HG02678 (cell line): ENCODE measurements at regions not wholly inside any gene's neighbourhood (a gene's known extent, or its start where the extent isn't known, plus 50 kb on each side); places are given as distances from the start of the nearest gene placed in this dataset.

Experiments
- ATAC-seq: cut with Tn5 transposase; IDR thresholded peaks from one replicate; pipeline ENCODE4 v1.9.1; 2021; ENCODE audit warnings: mild to moderate bottlenecking, moderate library complexity; ENCODE audit not compliant: unreplicated experiment

- ATAC-seq: no peak
Observed at GRCh38 chr10:6888434-6888833, 308.4 kb upstream of the PRKCQ start.

- no peak for ATAC-seq
Observed at GRCh38 chr10:6885284-6885683, 305.2 kb upstream of the PRKCQ start.

DNA sequence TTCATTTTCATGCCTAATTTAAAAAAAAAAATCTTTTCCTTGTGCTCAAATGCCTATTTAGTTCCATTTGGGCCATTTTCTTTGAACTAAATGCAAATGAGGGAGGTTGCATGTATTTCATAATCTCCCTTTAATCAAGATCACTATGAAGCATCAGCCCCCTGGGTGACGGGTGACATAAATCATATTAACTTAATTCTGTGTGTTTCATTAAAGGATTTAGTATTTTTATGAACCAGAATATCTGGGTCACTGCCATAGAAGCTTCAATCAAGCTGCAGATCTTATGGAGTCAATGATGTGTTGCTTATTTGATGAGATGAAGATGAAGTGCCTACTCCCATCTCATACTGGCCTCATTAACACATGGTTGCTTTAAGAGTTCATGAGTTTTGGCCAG is 301.9 kb upstream of the PRKCQ start:
- no peak for ATAC-seq

- ATAC-seq: no peak
Observed at GRCh38 chr10:6877722-6878392, 297.8 kb upstream of the PRKCQ start.

GRCh38 chr10:6877336-6877721 is 297.3 kb upstream of the PRKCQ start:
- ATAC-seq: no peak

GRCh38 chr10:6875269-6875865 is 295.3 kb upstream of the PRKCQ start:
- ATAC-seq: no peak

DNA sequence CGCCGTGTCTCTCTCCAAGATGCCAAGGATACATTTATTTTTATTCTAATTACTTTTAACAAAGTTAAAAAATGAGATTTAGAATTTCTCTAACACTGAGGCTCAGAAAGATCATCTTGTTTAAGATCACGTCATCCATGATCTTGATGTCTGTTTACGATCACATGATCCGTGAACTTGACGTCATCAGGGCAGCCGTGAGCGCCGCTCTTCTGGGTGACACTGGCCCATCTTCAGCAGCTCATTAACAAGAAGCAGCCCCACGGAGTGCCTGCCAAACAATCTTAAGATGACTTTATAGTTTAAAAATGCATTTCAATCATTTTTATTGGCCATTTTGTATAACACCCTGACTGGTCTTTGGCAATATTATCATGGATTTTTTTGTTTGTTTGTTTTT is 291.1 kb upstream of the PRKCQ start:
- ATAC-seq: no peak

DNA sequence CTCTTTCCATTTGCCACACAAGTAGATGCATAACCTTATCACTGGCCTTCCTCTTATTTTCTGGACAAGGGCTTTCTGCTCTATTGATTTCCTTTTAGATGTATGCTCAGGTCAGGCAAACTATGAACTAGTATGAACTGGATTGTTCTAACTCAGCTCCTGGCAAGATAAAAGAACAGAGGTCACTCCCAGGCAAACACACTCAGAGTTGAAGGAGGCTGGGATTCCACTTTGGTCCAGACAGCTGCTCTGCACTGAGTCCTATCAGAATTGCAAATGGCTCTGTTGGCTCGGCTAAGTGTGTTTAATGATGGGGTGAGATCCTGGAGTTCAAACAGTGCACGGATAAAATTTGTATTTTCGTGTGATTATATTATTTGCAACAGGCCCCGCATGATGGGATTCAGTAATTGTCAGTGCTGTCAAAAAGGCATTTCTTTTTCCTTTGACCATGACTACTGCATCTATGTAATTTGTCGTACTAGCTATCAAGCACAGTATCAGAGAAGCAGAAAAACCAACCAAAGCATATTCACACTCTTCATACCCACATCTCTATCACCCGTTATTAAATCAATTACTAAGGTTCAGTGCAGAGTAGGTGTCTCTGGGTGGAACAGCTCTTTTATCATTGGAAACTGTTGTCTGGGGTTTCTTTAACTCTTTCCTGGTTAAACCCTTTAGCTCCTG is 288.1 kb upstream of the PRKCQ start:
- no peak for ATAC-seq

DNA sequence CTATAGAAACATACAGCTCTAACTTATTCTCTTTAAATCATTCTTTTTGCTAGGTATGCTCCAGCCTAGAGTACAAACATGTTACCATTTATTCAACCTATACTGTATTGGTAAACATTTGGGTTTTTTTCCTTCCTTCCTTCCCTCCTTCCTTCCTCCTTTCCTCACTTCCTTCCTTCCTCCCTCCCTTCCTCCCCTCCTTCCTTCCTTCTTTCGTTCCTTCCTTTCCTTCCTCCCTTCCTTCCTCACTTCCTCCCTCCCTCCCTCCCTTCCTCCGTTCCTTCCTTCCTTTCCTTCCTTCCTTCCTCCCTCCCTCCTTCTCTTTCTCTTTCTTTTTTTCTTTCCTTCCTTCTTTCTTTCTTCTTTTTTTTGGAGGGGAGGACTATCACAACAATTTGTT is 286.7 kb upstream of the PRKCQ start:
- no peak for ATAC-seq

- ATAC-seq: no peak
Observed at GRCh38 chr10:6864142-6864541, 284.1 kb upstream of the PRKCQ start.

- no peak for ATAC-seq
Observed at GRCh38 chr10:6863381-6863780, 283.3 kb upstream of the PRKCQ start.

- no peak for ATAC-seq
Observed at GRCh38 chr10:6850452-6850851, 270.4 kb upstream of the PRKCQ start.

GRCh38 chr10:6847561-6847960 is 267.5 kb upstream of the PRKCQ start:
- ATAC-seq: no peak

- no peak for ATAC-seq
Observed at GRCh38 chr10:6843894-6844650, 264.0 kb upstream of the PRKCQ start.

GRCh38 chr10:6843481-6843881 is 263.4 kb upstream of the PRKCQ start:
- no peak for ATAC-seq

DNA sequence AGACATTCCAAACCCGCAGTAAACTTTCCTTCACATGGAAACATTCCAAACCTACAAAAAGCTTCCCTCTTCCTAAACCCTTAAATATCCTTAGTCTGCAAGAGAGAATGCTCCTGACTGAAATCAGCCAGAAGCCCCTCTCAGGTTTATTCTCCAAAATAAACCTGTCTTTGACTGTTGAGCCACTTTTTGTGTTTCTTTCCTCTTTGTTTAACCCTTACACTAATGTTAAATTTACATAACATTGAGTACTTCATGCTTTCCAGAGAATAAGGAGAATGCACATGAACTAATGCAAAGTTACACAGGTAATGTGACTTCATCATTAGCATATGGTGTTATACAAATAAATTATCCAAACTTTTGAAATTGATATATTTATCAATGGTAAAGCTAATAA is 262.6 kb upstream of the PRKCQ start:
- ATAC-seq: no peak

DNA sequence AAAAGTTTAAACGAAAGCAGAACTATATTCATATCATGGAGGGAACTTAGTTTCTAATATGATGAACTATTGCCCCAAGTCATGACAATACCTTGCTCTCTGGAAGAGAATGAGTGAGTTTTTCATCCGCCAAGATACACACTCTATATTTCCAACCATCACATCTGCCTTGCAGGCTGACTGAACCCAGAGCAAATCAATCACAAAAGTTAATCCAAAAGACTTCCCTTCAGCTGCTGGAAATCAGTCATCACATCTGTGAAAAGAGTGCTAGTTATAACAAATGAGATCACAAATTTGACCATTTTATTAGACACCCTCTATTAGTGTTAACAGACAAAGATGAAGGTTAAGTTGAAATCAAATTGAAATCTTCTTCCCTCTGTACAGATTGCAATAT is 261.7 kb upstream of the PRKCQ start:
- ATAC-seq: no peak

- no peak for ATAC-seq
Observed at GRCh38 chr10:6840766-6841165, 260.7 kb upstream of the PRKCQ start.

- no peak for ATAC-seq
Observed at GRCh38 chr10:6840201-6840691, 260.2 kb upstream of the PRKCQ start.

DNA sequence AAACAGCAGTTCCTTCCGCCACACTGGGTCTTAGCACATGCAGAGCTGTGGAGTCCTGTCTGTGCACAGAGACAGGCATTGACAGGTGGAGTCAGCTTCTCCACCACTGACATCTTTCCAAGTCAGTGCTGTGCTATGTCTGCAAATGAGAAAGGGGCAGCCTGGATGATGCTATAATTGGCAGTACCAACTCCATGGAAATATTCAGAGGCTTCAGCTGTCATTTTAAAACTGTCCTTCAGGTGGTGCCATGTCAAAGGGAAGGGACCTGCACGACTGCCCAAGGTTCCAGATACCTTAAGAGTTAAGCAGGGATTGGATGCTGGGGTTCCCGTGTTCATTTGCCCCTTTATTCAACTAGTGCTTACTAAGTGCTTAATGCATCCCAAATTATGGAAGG is 258.0 kb upstream of the PRKCQ start:
- ATAC-seq: no peak

- ATAC-seq: no peak
Observed at GRCh38 chr10:6833458-6834011, 253.5 kb upstream of the PRKCQ start.
